ENCODE measurements at regions not wholly inside any gene's neighbourhood (a gene's known extent, or its start where the extent isn't known, plus 50 kb on each side); places are given as distances from the start of the nearest gene placed in this dataset.

GRCh38 chr11:70633610-70634009 is 235.3 kb downstream of the CTTN start:
- no peaks in the 10 kb centered on the region for H3F3A ChIP-seq (replicated peaks; ENCODE audit: insufficient read depth)
- no peak for DNase-seq
- no peak overlapping the region for H3K27ac ChIP-seq (ENCODE audit: low read depth in 2 of 2, low read length in 1 of 2)
- peaks cover 0 to 15% of the 10 kb centered on the region in 2 experiments; a peak in 1 of 4 replicates for H3K4me1 ChIP-seq (ENCODE audit: control insufficient read depth in 1 of 2, insufficient read depth in 2 of 2, low read depth in 1 of 2, low read length in 1 of 2)
- CTCF ChIA-PET, result interaction anchor here (1.0 to 1.1 kb wide), 2 partner anchors 9 to 28 kb away, joined by 3 to 4 read pairs; no protein-coding TSS in a partner anchor
- POLR2A ChIA-PET, result no interaction called here
- H3K79me2 ChIP-seq (ENCODE audit: insufficient read depth), result no peaks in the 10 kb centered on the region
- H3K4me2 ChIP-seq, result no peak overlapping the region
- no peaks in the 10 kb centered on the region for H3K36me3 ChIP-seq (replicated peaks in 1 of 2; ENCODE audit: control insufficient read depth in 1 of 2, insufficient read depth in 2 of 2, low read length in 1 of 2)
- 60% methylated on average over 2 of the region's 7 CpGs for WGBS (ENCODE audit: low lambda C conversion rate)
- H3K9me3 ChIP-seq, result no peaks in the 10 kb centered on the region
- H4K20me1 ChIP-seq (ENCODE audit: insufficient read depth), result no peaks in the 10 kb centered on the region
- TF ChIP-seq CTCF (IDR thresholded peaks at IDR 0.05) (no peak), TAF1 (IDR thresholded peaks at IDR 0.05; ENCODE audit: borderline replicate concordance, low read depth, low read length) (no peak), FOXM1 (IDR thresholded peaks at IDR 0.05; ENCODE audit: low read depth) (no peak), ELF1 (IDR thresholded peaks at IDR 0.05) (no peak), RFX5 (IDR thresholded peaks at IDR 0.05; ENCODE audit: low read length) (no peak), RAD21 (IDR thresholded peaks at IDR 0.05; ENCODE audit: low read length) (no peak), GABPA (IDR thresholded peaks at IDR 0.05; ENCODE audit: low read depth) (no peak), SMC3 (IDR thresholded peaks at IDR 0.05; ENCODE audit: low read depth, low read length) (no peak), RCOR1 (IDR thresholded peaks at IDR 0.05; ENCODE audit: low read length) (no peak), MXI1 (IDR thresholded peaks at IDR 0.05; ENCODE audit: low read depth, low read length) (no peak), GATA2 (CRISPR knock-in tag; IDR thresholded peaks at IDR 0.05) (no peak), USF2 (IDR thresholded peaks at IDR 0.05; ENCODE audit: borderline replicate concordance, low read depth, low read length) (no peak), MEF2A (IDR thresholded peaks at IDR 0.05; ENCODE audit: borderline replicate concordance, low read depth) (no peak), PBX3 (IDR thresholded peaks at IDR 0.05) (no peak), MAX (IDR thresholded peaks at IDR 0.05; ENCODE audit: low read depth) (no peak), ZBTB33 (IDR thresholded peaks at IDR 0.05; ENCODE audit: borderline replicate concordance, low read depth) (no peak)
- no peak overlapping the region for H3K9ac ChIP-seq
- H3K27me3 ChIP-seq (ENCODE audit: insufficient read depth), result no peaks in the 10 kb centered on the region
- no peak overlapping the region for H2AFZ ChIP-seq (ENCODE audit: low read depth)
- H3K4me3 ChIP-seq (ENCODE audit: low read depth in 2 of 2, low read length in 1 of 2), result no peak overlapping the region
- H3K9me2 ChIP-seq, result no peaks in the 10 kb centered on the region

Data from SK-N-SH (cell line).